Keratinocyte (primary cell): ENCODE measurements at regions not wholly inside any gene's neighbourhood (a gene's known extent, or its start where the extent isn't known, plus 50 kb on each side); places are given as distances from the start of the nearest gene placed in this dataset.

Experiments used
- DNase-seq: peaks from one replicate; pipeline ENCODE4 v3.0.0-alpha.2; 2011; ENCODE audit warnings: low read depth, missing footprints, low spot score
- FAIRE-seq: peaks from 2 replicates; lab custom pipeline; 2011; peaks lifted over from hg19 to GRCh38; lab: Jason Lieb, UNC
- H2AFZ ChIP-seq: 2 replicates; pipeline ENCODE4 v1.6.0; 2012; ENCODE audit warnings: low read length, control low read depth, inconsistent platforms; ENCODE audit not compliant: control insufficient read depth
- H3K27ac ChIP-seq: 2 replicates; pipeline ENCODE4 v1.5.1; 2011; ENCODE audit warnings: low read length; ENCODE audit not compliant: control insufficient read depth, insufficient read depth
- H3K27me3 ChIP-seq: 3 replicates; pipeline ENCODE4 v1.6.0; 2011; ENCODE audit warnings: low read length; ENCODE audit not compliant: control insufficient read depth, insufficient read depth; ENCODE audit errors: extremely low read depth
- H3K36me3 ChIP-seq, 2 experiments: 2 replicates in 1 of 2; 3 replicates in 1 of 2; pipeline ENCODE4 v1.5.1; 2011; ENCODE audit warnings: low read length in 2 of 2, mild to moderate bottlenecking in 1 of 2; ENCODE audit not compliant: control insufficient read depth in 2 of 2, insufficient read depth in 2 of 2; ENCODE audit errors: extremely low read depth in 1 of 2
- H3K4me1 ChIP-seq: 3 replicates; pipeline ENCODE4 v1.5.1; 2011; ENCODE audit warnings: low read length; ENCODE audit not compliant: control insufficient read depth, insufficient read depth; ENCODE audit errors: extremely low read depth
- H3K4me2 ChIP-seq: 3 replicates; pipeline ENCODE4 v1.6.0; 2011; ENCODE audit warnings: low read depth, low read length; ENCODE audit not compliant: control insufficient read depth, insufficient read depth; ENCODE audit errors: extremely low read depth
- H3K4me3 ChIP-seq, 3 experiments: fragments of 200-600 bp in 1 of 3; sonication (generic) in 1 of 3; 2 replicates in 2 of 3; 3 replicates in 1 of 3; pipeline ENCODE4 v1.5.1; 2011 to 2016; ENCODE audit warnings: low read length in 3 of 3, mild to moderate bottlenecking in 3 of 3, control low read depth in 2 of 3, inconsistent platforms in 1 of 3, low read depth in 1 of 3, mixed read lengths in 1 of 3, mixed run types in 1 of 3, moderate library complexity in 1 of 3; ENCODE audit not compliant: control insufficient read depth in 2 of 3, insufficient read depth in 2 of 3; ENCODE audit errors: extremely low read depth in 1 of 3
- H3K79me2 ChIP-seq: 2 replicates; pipeline ENCODE4 v1.6.0; 2012; ENCODE audit warnings: low read length; ENCODE audit not compliant: control insufficient read depth, insufficient read depth
- H3K9ac ChIP-seq: 3 replicates; pipeline ENCODE4 v1.6.0; 2011; ENCODE audit warnings: low read length; ENCODE audit not compliant: control insufficient read depth, insufficient read depth; ENCODE audit errors: extremely low read depth
- H3K9me1 ChIP-seq: 3 replicates; pipeline ENCODE4 v1.6.0; 2011; ENCODE audit warnings: low read length; ENCODE audit not compliant: control insufficient read depth, insufficient read depth; ENCODE audit errors: extremely low read depth
- H3K9me3 ChIP-seq: 2 replicates; pipeline ENCODE4 v1.5.1; 2012; ENCODE audit warnings: low read depth, low read length; ENCODE audit not compliant: control insufficient read depth
- H4K20me1 ChIP-seq: 3 replicates; pipeline ENCODE4 v1.6.0; 2011; ENCODE audit warnings: low read length; ENCODE audit not compliant: control insufficient read depth, insufficient read depth; ENCODE audit errors: extremely low read depth
- EZH2 ChIP-seq: IDR thresholded peaks from one replicate; pipeline ENCODE4 v1.6.1; 2012; ENCODE audit warnings: inconsistent platforms, mild to moderate bottlenecking, low read length, moderate library complexity
- dilution Hi-C: fragments of 300-500 bp; cut with MboI; formaldehyde crosslinking; loops from one replicate; pipeline ENCODE4 v1.7.0; 2020; ENCODE audit warnings: low sequenced_read_pairs; ENCODE audit not compliant: extremely low pct_ligation_motif_present
- TF ChIP-seq, protein P1 (sequence below), 3 experiments: IDR thresholded peaks in 1 of 3; conservative IDR thresholded peaks in 1 of 3; optimal IDR thresholded peaks in 1 of 3; 2 replicates in 2 of 3; 3 replicates in 1 of 3; pipeline versions ENCODE3 to v1.5.1; 2011; ENCODE audit warnings: low read length in 3 of 3, mild to moderate bottlenecking in 3 of 3, moderate library complexity in 2 of 3, control low read depth in 1 of 3, inconsistent platforms in 1 of 3; ENCODE audit not compliant: insufficient read depth in 2 of 3; ENCODE audit errors: extremely low read depth in 1 of 3

- FAIRE-seq (no peak), DNase-seq (no peak)
- H3K27me3 ChIP-seq: no peaks in the 10 kb centered on the region
- dilution Hi-C loops: no loop called here
- no peak overlapping the region for H3K27ac ChIP-seq
- no peaks in the 10 kb centered on the region for H4K20me1 ChIP-seq
- H3K9me1 ChIP-seq: no peaks in the 10 kb centered on the region
- H3K79me2 ChIP-seq: no peaks in the 10 kb centered on the region
- no peaks in the 10 kb centered on the region for H3K4me1 ChIP-seq
- H2AFZ ChIP-seq: no peak overlapping the region
- no peaks in the 10 kb centered on the region for H3K9me3 ChIP-seq
- H3K4me3 ChIP-seq: no peak overlapping the region
- TF ChIP-seq, protein P1, sequence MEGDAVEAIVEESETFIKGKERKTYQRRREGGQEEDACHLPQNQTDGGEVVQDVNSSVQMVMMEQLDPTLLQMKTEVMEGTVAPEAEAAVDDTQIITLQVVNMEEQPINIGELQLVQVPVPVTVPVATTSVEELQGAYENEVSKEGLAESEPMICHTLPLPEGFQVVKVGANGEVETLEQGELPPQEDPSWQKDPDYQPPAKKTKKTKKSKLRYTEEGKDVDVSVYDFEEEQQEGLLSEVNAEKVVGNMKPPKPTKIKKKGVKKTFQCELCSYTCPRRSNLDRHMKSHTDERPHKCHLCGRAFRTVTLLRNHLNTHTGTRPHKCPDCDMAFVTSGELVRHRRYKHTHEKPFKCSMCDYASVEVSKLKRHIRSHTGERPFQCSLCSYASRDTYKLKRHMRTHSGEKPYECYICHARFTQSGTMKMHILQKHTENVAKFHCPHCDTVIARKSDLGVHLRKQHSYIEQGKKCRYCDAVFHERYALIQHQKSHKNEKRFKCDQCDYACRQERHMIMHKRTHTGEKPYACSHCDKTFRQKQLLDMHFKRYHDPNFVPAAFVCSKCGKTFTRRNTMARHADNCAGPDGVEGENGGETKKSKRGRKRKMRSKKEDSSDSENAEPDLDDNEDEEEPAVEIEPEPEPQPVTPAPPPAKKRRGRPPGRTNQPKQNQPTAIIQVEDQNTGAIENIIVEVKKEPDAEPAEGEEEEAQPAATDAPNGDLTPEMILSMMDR (optimal IDR thresholded peaks at IDR 0.05 in 1 of 3, IDR thresholded peaks at IDR 0.05 in 1 of 3, conservative IDR thresholded peaks at IDR 0.05 in 1 of 3; ENCODE audit: extremely low read depth in 1 of 3, insufficient read depth in 2 of 3, low read length in 3 of 3): no peak
- no peak for TF ChIP-seq EZH2
- H3K36me3 ChIP-seq: no peaks in the 10 kb centered on the region
- no peak overlapping the region for H3K4me2 ChIP-seq
- no peak overlapping the region for H3K9ac ChIP-seq
These were observed 156.5 kb upstream of the EGFLAM start for GRCh38 chr5:38101897-38102296.

DNA sequence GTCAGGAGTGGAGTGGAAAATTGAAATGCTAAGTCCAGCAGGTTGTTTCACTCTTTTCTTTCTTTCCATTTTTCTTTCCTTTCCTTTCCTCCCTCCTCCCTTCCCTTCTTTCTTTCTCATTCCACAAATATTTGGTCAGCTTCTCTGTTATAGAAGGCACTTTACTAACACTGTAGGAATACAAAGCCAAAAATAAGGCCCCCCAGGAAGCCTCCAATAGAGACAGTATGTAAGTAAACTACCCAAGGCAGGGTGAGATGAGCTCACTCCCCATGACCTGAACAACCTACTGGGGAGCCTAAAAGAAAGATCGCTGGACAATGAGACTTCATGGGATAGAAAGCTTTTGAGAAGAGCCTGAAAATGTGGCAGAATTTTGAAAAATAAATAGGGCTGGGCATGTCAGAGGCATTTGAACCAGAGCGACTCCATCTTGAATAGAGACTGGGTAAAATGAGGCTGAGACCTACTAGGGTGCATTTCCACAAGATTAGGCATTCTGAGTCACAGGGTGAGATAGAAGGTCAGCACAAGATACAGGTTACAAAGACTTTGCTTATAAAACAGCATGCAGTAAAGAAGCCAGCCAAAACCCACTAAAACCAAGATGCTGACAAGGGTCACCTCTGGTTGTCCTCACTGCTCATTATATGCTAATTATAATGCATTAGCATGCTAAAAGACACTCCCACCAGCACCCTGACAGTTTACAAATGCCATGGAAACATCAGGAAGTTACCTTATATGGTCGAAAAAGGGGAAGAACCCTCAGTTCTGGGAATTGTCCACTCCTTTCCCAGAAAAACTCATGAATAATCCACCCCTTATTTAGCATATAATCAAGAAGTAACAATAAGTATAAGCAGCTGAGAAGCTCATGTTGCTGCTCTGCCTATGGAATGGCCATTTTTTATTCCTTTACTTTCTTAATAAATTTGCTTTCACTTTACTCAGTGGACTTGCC, 158.9 kb upstream of the EGFLAM start:
- Histone ChIP-seq H3K4me3 (no peak overlapping the region), H3K9ac (no peak overlapping the region), H3K27me3 (no peaks in the 10 kb centered on the region), H3K36me3 (no peaks in the 10 kb centered on the region), H3K9me1 (no peaks in the 10 kb centered on the region), H4K20me1 (no peaks in the 10 kb centered on the region), H3K9me3 (no peaks in the 10 kb centered on the region), H3K4me1 (no peaks in the 10 kb centered on the region), H3K79me2 (no peaks in the 10 kb centered on the region), H2AFZ (no peak overlapping the region), H3K27ac (no peak overlapping the region), H3K4me2 (no peak overlapping the region)
- no peak for TF ChIP-seq EZH2
- TF ChIP-seq, protein P1 (optimal IDR thresholded peaks at IDR 0.05 in 1 of 3, IDR thresholded peaks at IDR 0.05 in 1 of 3, conservative IDR thresholded peaks at IDR 0.05 in 1 of 3; ENCODE audit: extremely low read depth in 1 of 3, insufficient read depth in 2 of 3, low read length in 3 of 3): no peak
- DNase-seq (no peak), FAIRE-seq (no peak)
- dilution Hi-C loops: no loop called here
